Neural cell (in vitro differentiated cells): ENCODE measurements at regions not wholly inside any gene's neighbourhood (a gene's known extent, or its start where the extent isn't known, plus 50 kb on each side); places are given as distances from the start of the nearest gene placed in this dataset.

Source experiments
- H2AFZ ChIP-seq: fragments of 200-600, 300-800 bp; sonication (generic), shearing (Covaris generic); 2 replicates; pipeline ENCODE4 v1.6.0; 2014; ENCODE audit warnings: low read depth, mild to moderate bottlenecking, antibody characterized with exemption, low read length, moderate library complexity
- H3F3A ChIP-seq: fragments of 200-600 bp; shearing (Covaris generic); 2 replicates; pipeline ENCODE4 v1.6.1; 2016; ENCODE audit warnings: mild to moderate bottlenecking, moderate library complexity, mixed read lengths, antibody characterized with exemption, low read length; ENCODE audit not compliant: insufficient read depth, poor library complexity, severe bottlenecking
- H3K27ac ChIP-seq: fragments of 200-600, 300-800 bp; sonication (generic), shearing (Covaris generic); 2 replicates; pipeline ENCODE4 v1.5.1; 2014; ENCODE audit warnings: mild to moderate bottlenecking, low read length, moderate library complexity
- H3K27me3 ChIP-seq: fragments of 300-800, 200-600 bp; sonication (generic), shearing (Covaris generic); 2 replicates; pipeline ENCODE4 v1.6.0; 2014; ENCODE audit warnings: mild to moderate bottlenecking, low read depth, low read length, moderate library complexity; ENCODE audit not compliant: insufficient read depth
- H3K36me3 ChIP-seq: fragments of 300-800, 200-600 bp; sonication (generic), shearing (Covaris generic); 2 replicates; pipeline ENCODE4 v1.5.1; 2014; ENCODE audit warnings: mild to moderate bottlenecking, antibody characterized with exemption, low read length, moderate library complexity; ENCODE audit not compliant: insufficient read depth
- H3K4me2 ChIP-seq: fragments of 300-800, 200-600 bp; sonication (generic), shearing (Covaris generic); 2 replicates; pipeline ENCODE4 v1.6.0; 2014; ENCODE audit warnings: mild to moderate bottlenecking, low read length
- H3K4me3 ChIP-seq: fragments of 300-800, 200-600 bp; sonication (generic), shearing (Covaris generic); 2 replicates; pipeline ENCODE4 v1.5.1; 2014; ENCODE audit warnings: mild to moderate bottlenecking, low read length, moderate library complexity
- H3K79me2 ChIP-seq: fragments of 200-600 bp; shearing (Covaris generic); replicated peaks from 2 replicates; pipeline ENCODE4 v1.6.0; 2014; ENCODE audit warnings: mild to moderate bottlenecking, low read length, moderate library complexity; ENCODE audit not compliant: insufficient read depth
- H3K9ac ChIP-seq: fragments of 300-800, 200-600 bp; sonication (generic), shearing (Covaris generic); 2 replicates; pipeline ENCODE4 v1.6.1; 2016; ENCODE audit warnings: mild to moderate bottlenecking, low read length, mixed read lengths
- H3K9me2 ChIP-seq: fragments of 200-600 bp; shearing (Covaris generic); 2 replicates; pipeline ENCODE4 v1.6.1; 2016; ENCODE audit warnings: mild to moderate bottlenecking, low read length, mixed read lengths; ENCODE audit not compliant: insufficient read depth
- H3K9me3 ChIP-seq: fragments of 200-600, 300-800 bp; sonication (generic), shearing (Covaris generic); 2 replicates; pipeline ENCODE4 v1.6.1; 2016; ENCODE audit warnings: mild to moderate bottlenecking, mixed run types, low read length, moderate library complexity, mixed read lengths
- H4K20me1 ChIP-seq: fragments of 200-600 bp; shearing (Covaris generic); 2 replicates; pipeline ENCODE4 v1.6.1; 2016; ENCODE audit warnings: mild to moderate bottlenecking, mixed run types; ENCODE audit not compliant: insufficient read depth
- EP300 ChIP-seq: fragments of 450-650 bp; conservative IDR thresholded peaks from 2 replicates; pipeline ENCODE4 v1.6.1; 2014; ENCODE audit warnings: antibody characterized with exemption, mild to moderate bottlenecking, moderate library complexity; ENCODE audit not compliant: poor library complexity, severe bottlenecking
- EZH2 ChIP-seq: fragments of 200-600, 300-800 bp; shearing (Covaris generic), sonication (generic); IDR thresholded peaks from 2 replicates; pipeline ENCODE4 v1.6.1; 2014; ENCODE audit warnings: antibody characterized with exemption, low read length, borderline replicate concordance, mild to moderate bottlenecking; ENCODE audit not compliant: insufficient read depth, poor library complexity, severe bottlenecking
- MXI1 ChIP-seq: fragments of 450-650 bp; conservative IDR thresholded peaks from 2 replicates; pipeline ENCODE4 v1.6.1; 2014; ENCODE audit warnings: antibody characterized with exemption, mild to moderate bottlenecking; ENCODE audit not compliant: poor library complexity, severe bottlenecking
- POLR2AphosphoS5 ChIP-seq: IDR thresholded peaks from 2 replicates; pipeline ENCODE4 v1.6.1; 2012
- RAD21 ChIP-seq: fragments of 450-650 bp; conservative IDR thresholded peaks from 2 replicates; pipeline ENCODE4 v1.6.1; 2014; ENCODE audit warnings: antibody characterized with exemption, mild to moderate bottlenecking, moderate library complexity
- SMC3 ChIP-seq: fragments of 450-650 bp; conservative IDR thresholded peaks from 2 replicates; pipeline ENCODE4 v1.6.1; 2014; ENCODE audit warnings: antibody characterized with exemption, mild to moderate bottlenecking, moderate library complexity; ENCODE audit not compliant: poor library complexity
- TAF1 ChIP-seq: IDR thresholded peaks from 2 replicates; pipeline ENCODE4 v1.6.1; 2012; ENCODE audit warnings: low read depth
- TF ChIP-seq, protein P1 (sequence below): fragments of 450-650 bp; IDR thresholded peaks from 2 replicates; pipeline ENCODE4 v1.5.1; 2014; ENCODE audit warnings: antibody characterized with exemption, mild to moderate bottlenecking, moderate library complexity; ENCODE audit not compliant: poor library complexity, severe bottlenecking
- TF ChIP-seq, protein P2 (sequence below): IDR thresholded peaks from 2 replicates; pipeline ENCODE4 v1.6.1; 2012; ENCODE audit warnings: borderline replicate concordance

DNA sequence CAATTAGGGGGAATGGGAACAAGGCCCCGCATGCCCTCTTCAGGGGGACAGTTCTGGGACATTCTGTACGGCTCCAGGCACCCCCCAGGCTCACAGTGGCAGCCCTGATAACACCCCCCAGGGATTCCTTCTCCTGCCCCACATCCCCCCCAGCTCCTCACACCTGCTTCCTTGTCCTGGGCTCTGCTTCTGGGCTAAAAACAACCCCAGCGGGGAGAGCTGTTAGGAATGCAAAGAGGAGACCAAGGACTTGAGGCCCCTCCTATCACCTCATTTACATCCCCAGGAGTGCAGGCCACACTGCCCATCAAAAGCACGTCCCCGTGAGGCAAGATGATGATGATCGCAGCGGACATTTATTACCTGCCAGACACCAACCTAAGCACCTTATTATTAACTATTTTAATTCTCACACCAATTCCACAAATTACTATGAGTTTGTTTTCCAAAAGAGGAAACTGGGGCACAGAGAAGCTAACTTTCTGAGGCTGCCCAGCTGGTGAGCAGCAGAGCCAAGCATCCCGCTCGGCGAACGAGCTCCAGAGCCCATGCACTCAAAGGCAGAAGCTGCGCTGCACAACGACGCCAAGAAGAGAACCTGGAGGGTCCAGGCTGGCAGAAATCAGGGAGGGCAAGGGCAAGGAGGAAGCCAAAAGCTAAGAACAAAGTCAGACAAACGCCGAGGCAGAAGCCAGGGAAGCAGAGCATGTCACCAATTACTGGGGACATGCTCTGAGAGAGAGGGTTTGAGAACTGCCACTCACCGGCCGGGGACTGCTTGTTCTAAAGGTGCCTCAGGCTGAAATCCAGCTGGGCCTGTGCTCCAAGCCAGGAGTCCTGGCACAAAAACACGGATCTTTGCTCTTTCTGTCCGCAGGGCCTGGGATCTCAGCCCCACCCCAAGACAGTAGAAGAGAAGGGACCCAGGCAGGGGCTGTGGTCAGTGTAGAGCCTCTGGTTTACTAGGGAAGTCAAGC is 76.2 kb upstream of the NSMCE3 start:
- Histone ChIP-seq H2AFZ (no peak overlapping the region), H3K27me3 (no peaks in the 10 kb centered on the region), H3K4me2 (no peak overlapping the region), H4K20me1 (no peaks in the 10 kb centered on the region), H3K36me3 (no peaks in the 10 kb centered on the region), H3K9ac (no peak overlapping the region), H3K79me2 (no peaks in the 10 kb centered on the region), H3F3A (no peaks in the 10 kb centered on the region), H3K9me3 (no peaks in the 10 kb centered on the region), H3K4me3 (no peak overlapping the region), H3K27ac (no peak overlapping the region), H3K9me2 (no peaks in the 10 kb centered on the region)
- TF ChIP-seq MXI1 (no peak), RAD21 (no peak), SMC3 (no peak), EZH2 (no peak)
- TF ChIP-seq, protein P1, sequence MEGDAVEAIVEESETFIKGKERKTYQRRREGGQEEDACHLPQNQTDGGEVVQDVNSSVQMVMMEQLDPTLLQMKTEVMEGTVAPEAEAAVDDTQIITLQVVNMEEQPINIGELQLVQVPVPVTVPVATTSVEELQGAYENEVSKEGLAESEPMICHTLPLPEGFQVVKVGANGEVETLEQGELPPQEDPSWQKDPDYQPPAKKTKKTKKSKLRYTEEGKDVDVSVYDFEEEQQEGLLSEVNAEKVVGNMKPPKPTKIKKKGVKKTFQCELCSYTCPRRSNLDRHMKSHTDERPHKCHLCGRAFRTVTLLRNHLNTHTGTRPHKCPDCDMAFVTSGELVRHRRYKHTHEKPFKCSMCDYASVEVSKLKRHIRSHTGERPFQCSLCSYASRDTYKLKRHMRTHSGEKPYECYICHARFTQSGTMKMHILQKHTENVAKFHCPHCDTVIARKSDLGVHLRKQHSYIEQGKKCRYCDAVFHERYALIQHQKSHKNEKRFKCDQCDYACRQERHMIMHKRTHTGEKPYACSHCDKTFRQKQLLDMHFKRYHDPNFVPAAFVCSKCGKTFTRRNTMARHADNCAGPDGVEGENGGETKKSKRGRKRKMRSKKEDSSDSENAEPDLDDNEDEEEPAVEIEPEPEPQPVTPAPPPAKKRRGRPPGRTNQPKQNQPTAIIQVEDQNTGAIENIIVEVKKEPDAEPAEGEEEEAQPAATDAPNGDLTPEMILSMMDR = no peak

DNA sequence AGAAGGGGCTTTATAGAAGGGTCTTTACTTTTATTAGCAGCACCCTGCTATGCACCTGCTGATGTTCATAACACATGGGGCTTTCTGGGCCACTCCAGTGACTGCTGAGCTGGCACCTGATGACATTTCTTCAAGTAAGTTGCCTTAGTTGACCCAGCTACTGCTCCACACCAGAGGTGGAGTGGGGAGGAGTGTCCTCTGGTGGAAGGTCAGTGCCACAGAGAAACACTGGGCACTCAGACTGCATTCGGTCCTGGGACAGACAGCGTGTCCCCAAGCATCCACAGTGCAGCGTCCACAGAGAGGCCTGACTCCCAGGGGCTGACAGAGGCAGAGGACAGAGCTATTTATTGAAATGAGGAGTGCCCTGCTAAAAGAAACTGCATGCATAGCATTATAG is 74.9 kb upstream of the NSMCE3 start:
- Histone ChIP-seq H3K27ac (no peak overlapping the region), H3K79me2 (no peaks in the 10 kb centered on the region), H3K9ac (no peak overlapping the region), H2AFZ (no peak overlapping the region), H3K36me3 (no peaks in the 10 kb centered on the region), H3F3A (no peaks in the 10 kb centered on the region), H4K20me1 (no peaks in the 10 kb centered on the region), H3K9me3 (no peaks in the 10 kb centered on the region), H3K9me2 (no peaks in the 10 kb centered on the region), H3K27me3 (no peaks in the 10 kb centered on the region), H3K4me2 (no peak overlapping the region), H3K4me3 (no peak overlapping the region)
- TF ChIP-seq TAF1 (no peak), POLR2AphosphoS5 (no peak), EZH2 (no peak), EP300 (no peak), SMC3 (no peak), RAD21 (no peak), MXI1 (no peak)
- TF ChIP-seq, protein P2, sequence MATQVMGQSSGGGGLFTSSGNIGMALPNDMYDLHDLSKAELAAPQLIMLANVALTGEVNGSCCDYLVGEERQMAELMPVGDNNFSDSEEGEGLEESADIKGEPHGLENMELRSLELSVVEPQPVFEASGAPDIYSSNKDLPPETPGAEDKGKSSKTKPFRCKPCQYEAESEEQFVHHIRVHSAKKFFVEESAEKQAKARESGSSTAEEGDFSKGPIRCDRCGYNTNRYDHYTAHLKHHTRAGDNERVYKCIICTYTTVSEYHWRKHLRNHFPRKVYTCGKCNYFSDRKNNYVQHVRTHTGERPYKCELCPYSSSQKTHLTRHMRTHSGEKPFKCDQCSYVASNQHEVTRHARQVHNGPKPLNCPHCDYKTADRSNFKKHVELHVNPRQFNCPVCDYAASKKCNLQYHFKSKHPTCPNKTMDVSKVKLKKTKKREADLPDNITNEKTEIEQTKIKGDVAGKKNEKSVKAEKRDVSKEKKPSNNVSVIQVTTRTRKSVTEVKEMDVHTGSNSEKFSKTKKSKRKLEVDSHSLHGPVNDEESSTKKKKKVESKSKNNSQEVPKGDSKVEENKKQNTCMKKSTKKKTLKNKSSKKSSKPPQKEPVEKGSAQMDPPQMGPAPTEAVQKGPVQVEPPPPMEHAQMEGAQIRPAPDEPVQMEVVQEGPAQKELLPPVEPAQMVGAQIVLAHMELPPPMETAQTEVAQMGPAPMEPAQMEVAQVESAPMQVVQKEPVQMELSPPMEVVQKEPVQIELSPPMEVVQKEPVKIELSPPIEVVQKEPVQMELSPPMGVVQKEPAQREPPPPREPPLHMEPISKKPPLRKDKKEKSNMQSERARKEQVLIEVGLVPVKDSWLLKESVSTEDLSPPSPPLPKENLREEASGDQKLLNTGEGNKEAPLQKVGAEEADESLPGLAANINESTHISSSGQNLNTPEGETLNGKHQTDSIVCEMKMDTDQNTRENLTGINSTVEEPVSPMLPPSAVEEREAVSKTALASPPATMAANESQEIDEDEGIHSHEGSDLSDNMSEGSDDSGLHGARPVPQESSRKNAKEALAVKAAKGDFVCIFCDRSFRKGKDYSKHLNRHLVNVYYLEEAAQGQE = no peak
- TF ChIP-seq, protein P1 = no peak
